ENCODE measurements at regions not wholly inside any gene's neighbourhood (a gene's known extent, or its start where the extent isn't known, plus 50 kb on each side); places are given as distances from the start of the nearest gene placed in this dataset.
A peak's percentile ranks its signal among the peaks of the same experiment; 100 is the strongest.

- H3K27ac ChIP-seq (ENCODE audit: insufficient read depth, low read length) = no peak overlapping the region
Observed at GRCh38 chr13:73738626-73739025, 395.6 kb downstream of the KLF12 start.

More at GRCh38 chr13:73738626-73739025, 395.6 kb downstream of the KLF12 start:
- H3K4me2 ChIP-seq (ENCODE audit: low read depth, low read length) = no peak overlapping the region
- H3K79me1 ChIP-seq (ENCODE audit: low read depth in 1 of 2, low read length in 2 of 2) = peaks cover 2 to 5% of the 10 kb centered on the region in 2 experiments; a peak in 3 of 4 replicates
- POLR2A ChIA-PET (ENCODE audit: unreplicated experiment) = no interaction called here
- WGBS, 2 experiments (ENCODE audit: extremely low coverage in 2 of 2, insufficient read length in 1 of 2) = 80% methylated on average over 2 of the region's 5 CpGs; no CpG with 5 or more reads in 1 of the 2 experiments
- CTCF ChIA-PET = no interaction called here
- DNase-seq = peak; percentile 28
- H3K14ac ChIP-seq (replicated peaks; ENCODE audit: low read depth, low read length) = no peak overlapping the region
- in situ Hi-C loops (cut with MboI; ENCODE audit: low sequenced_read_pairs) = no loop called here
- H4K5ac ChIP-seq (ENCODE audit: low read depth, low read length) = no peak overlapping the region
- no peak overlapping the region for H3K4ac ChIP-seq (ENCODE audit: low read depth, low read length)
- no peak overlapping the region for H3K23ac ChIP-seq (ENCODE audit: low read depth, low read length)
- no peak overlapping the region for H2AFZ ChIP-seq (replicated peaks; ENCODE audit: low read length, poor library complexity)
- no peak overlapping the region for H4K8ac ChIP-seq (ENCODE audit: low read depth in 2 of 2, low read length in 2 of 2)
- no peak overlapping the region for H4K91ac ChIP-seq (ENCODE audit: insufficient read depth, low read depth, low read length)
- dilution Hi-C loops (cut with HindIII; ENCODE audit: low sequenced_read_pairs, unreplicated experiment) = no loop called here
- no peak overlapping the region for H3K9ac ChIP-seq (ENCODE audit: low read depth, low read length)
- H3K56ac ChIP-seq (ENCODE audit: extremely low read depth, insufficient read depth, low read length) = no peak overlapping the region
- no peak overlapping the region for H3K4me3 ChIP-seq (ENCODE audit: insufficient read depth, low read depth, low read length)
- H2BK20ac ChIP-seq (ENCODE audit: low read depth, low read length) = no peak overlapping the region
- H3K9me1 ChIP-seq (ENCODE audit: insufficient read depth, low read length) = no peaks in the 10 kb centered on the region
- no peak overlapping the region for H2BK15ac ChIP-seq (ENCODE audit: low read depth, low read length)
- no peak overlapping the region for H2BK5ac ChIP-seq (ENCODE audit: low read depth, low read length, poor library complexity, severe bottlenecking)
- no peak overlapping the region for H2BK120ac ChIP-seq (ENCODE audit: low read depth, low read length)
- intact Hi-C loops (cut with micrococcal nuclease) = no loop called here
- peak overlapping the region; percentile 38 for H2AK9ac ChIP-seq (replicated peaks; ENCODE audit: low read depth, low read length, poor library complexity)
- H3K4me1 ChIP-seq (ENCODE audit: control insufficient read depth, insufficient read depth, low read length) = peaks cover 3% of the 10 kb centered on the region
- no peaks in the 10 kb centered on the region for H3K9me3 ChIP-seq (ENCODE audit: control insufficient read depth, insufficient read depth, low read length)
- TF ChIP-seq RFX5 (IDR thresholded peaks at IDR 0.05; ENCODE audit: low read depth, low read length) = no peak
- TF ChIP-seq CHD1 (IDR thresholded peaks at IDR 0.05; ENCODE audit: low read depth, low read length) = no peak
- TF ChIP-seq CTCF (conservative IDR thresholded peaks at IDR 0.05; ENCODE audit: low read depth, low read length) = no peak
- TF ChIP-seq NFE2L2 (IDR thresholded peaks at IDR 0.05; ENCODE audit: low read depth, low read length) = no peak
- TF ChIP-seq, protein P1, sequence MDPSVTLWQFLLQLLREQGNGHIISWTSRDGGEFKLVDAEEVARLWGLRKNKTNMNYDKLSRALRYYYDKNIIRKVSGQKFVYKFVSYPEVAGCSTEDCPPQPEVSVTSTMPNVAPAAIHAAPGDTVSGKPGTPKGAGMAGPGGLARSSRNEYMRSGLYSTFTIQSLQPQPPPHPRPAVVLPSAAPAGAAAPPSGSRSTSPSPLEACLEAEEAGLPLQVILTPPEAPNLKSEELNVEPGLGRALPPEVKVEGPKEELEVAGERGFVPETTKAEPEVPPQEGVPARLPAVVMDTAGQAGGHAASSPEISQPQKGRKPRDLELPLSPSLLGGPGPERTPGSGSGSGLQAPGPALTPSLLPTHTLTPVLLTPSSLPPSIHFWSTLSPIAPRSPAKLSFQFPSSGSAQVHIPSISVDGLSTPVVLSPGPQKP (IDR thresholded peaks at IDR 0.05; ENCODE audit: borderline replicate concordance, low read depth, low read length) = no peak
- no peak for TF ChIP-seq MAFK (IDR thresholded peaks at IDR 0.05; ENCODE audit: low read depth, low read length)
- TF ChIP-seq POLR2A (IDR thresholded peaks at IDR 0.05; ENCODE audit: low read depth, low read length) = no peak
- no peak for TF ChIP-seq BHLHE40 (IDR thresholded peaks at IDR 0.05; ENCODE audit: low read depth, low read length)
- no peak for TF ChIP-seq MAZ (IDR thresholded peaks at IDR 0.05; ENCODE audit: borderline replicate concordance, low read depth, low read length)
- TF ChIP-seq RCOR1 (IDR thresholded peaks at IDR 0.05; ENCODE audit: insufficient replicate concordance, low read length) = no peak
- TF ChIP-seq CEBPB (IDR thresholded peaks at IDR 0.05; ENCODE audit: low read depth, low read length) = no peak
- TF ChIP-seq SMC3 (IDR thresholded peaks at IDR 0.05; ENCODE audit: low read depth, low read length) = no peak
- no peak for TF ChIP-seq MXI1 (IDR thresholded peaks at IDR 0.05; ENCODE audit: borderline replicate concordance, low read depth, low read length)
- TF ChIP-seq FOS (IDR thresholded peaks at IDR 0.05; ENCODE audit: low read depth, low read length) = no peak
- TF ChIP-seq USF2 (IDR thresholded peaks at IDR 0.05; ENCODE audit: low read depth, low read length) = no peak
- no peak for TF ChIP-seq RAD21 (IDR thresholded peaks at IDR 0.05; ENCODE audit: low read length)
- no peaks in the 10 kb centered on the region; the same call in 1 of the 2 replicates for H3K36me3 ChIP-seq (ENCODE audit: control insufficient read depth, insufficient read depth, low read length)
- H2AK5ac ChIP-seq (ENCODE audit: low read depth, low read length) = no peak overlapping the region
- no peaks in the 10 kb centered on the region for H3K27me3 ChIP-seq (ENCODE audit: control insufficient read depth, insufficient read depth, low read length)
- no TSS peak for BruUV-seq (replicated peaks)
- H3K18ac ChIP-seq (ENCODE audit: low read depth, low read length) = no peak overlapping the region
- H4K20me1 ChIP-seq (ENCODE audit: insufficient read depth, low read length) = no peaks in the 10 kb centered on the region
- ATAC-seq (ENCODE audit: low read depth) = no peak
